ENCODE measurements at regions not wholly inside any gene's neighbourhood (a gene's known extent, or its start where the extent isn't known, plus 50 kb on each side); places are given as distances from the start of the nearest gene placed in this dataset.

- TF ChIP-seq CTCF (IDR thresholded peaks at IDR 0.05; ENCODE audit: extremely low read depth, insufficient read depth, missing control alignments) = no peak
- DNase-seq (ENCODE audit: low spot score) = no peak
- in situ Hi-C loops (cut with MboI; ENCODE audit: low pct_unique_long_range_greater_than_20kb, low sequenced_read_pairs, unreplicated experiment) = no loop called here
Measured at GRCh38 chr3:147843331-147843730, 434.2 kb downstream of the ZIC1 start.

GRCh38 chr3:147846293-147846692 lies 437.1 kb downstream of the ZIC1 start:
- TF ChIP-seq CTCF (IDR thresholded peaks at IDR 0.05; ENCODE audit: extremely low read depth, insufficient read depth, missing control alignments) = no peak
- in situ Hi-C loops (cut with MboI; ENCODE audit: low pct_unique_long_range_greater_than_20kb, low sequenced_read_pairs, unreplicated experiment) = no loop called here
- no peak for DNase-seq (ENCODE audit: low spot score)

- no peak for DNase-seq (ENCODE audit: low spot score)
- no peak for TF ChIP-seq CTCF (IDR thresholded peaks at IDR 0.05; ENCODE audit: extremely low read depth, insufficient read depth, missing control alignments)
- in situ Hi-C loops (cut with MboI; ENCODE audit: low pct_unique_long_range_greater_than_20kb, low sequenced_read_pairs, unreplicated experiment) = no loop called here
Measured at GRCh38 chr3:147846854-147847478, 437.8 kb downstream of the ZIC1 start.

GRCh38 chr3:147851062-147851461 lies 441.9 kb downstream of the ZIC1 start:
- no peak for DNase-seq (ENCODE audit: low spot score)
- in situ Hi-C loops (cut with MboI; ENCODE audit: low pct_unique_long_range_greater_than_20kb, low sequenced_read_pairs, unreplicated experiment) = no loop called here

GRCh38 chr3:147854542-147854941 lies 445.4 kb downstream of the ZIC1 start:
- in situ Hi-C loops (cut with MboI; ENCODE audit: low pct_unique_long_range_greater_than_20kb, low sequenced_read_pairs, unreplicated experiment) = no loop called here
- DNase-seq (ENCODE audit: low spot score) = no peak
- no peak for TF ChIP-seq CTCF (IDR thresholded peaks at IDR 0.05; ENCODE audit: extremely low read depth, insufficient read depth, missing control alignments)

More at GRCh38 chr3:147851062-147851461, 441.9 kb downstream of the ZIC1 start:
- no peak for TF ChIP-seq CTCF (IDR thresholded peaks at IDR 0.05; ENCODE audit: extremely low read depth, insufficient read depth, missing control alignments)

- DNase-seq (ENCODE audit: low spot score) = no peak
- no peak for TF ChIP-seq CTCF (IDR thresholded peaks at IDR 0.05; ENCODE audit: extremely low read depth, insufficient read depth, missing control alignments)
- in situ Hi-C loops (cut with MboI; ENCODE audit: low pct_unique_long_range_greater_than_20kb, low sequenced_read_pairs, unreplicated experiment) = no loop called here
Measured at GRCh38 chr3:147864754-147865354, 455.7 kb downstream of the ZIC1 start.

Data from GM13977 (cell line).